HEK293 (cell line): ENCODE measurements at regions not wholly inside any gene's neighbourhood (a gene's known extent, or its start where the extent isn't known, plus 50 kb on each side); places are given as distances from the start of the nearest gene placed in this dataset.

Experiments
- ATF2 ChIP-seq: fragments of 450-650 bp; formaldehyde crosslinking; IDR thresholded peaks from 2 replicates; pipeline ENCODE4 v1.5.1; 2016; ENCODE audit warnings: missing biosample characterization, missing genetic modification characterization, low read depth
- CTCF ChIP-seq: fragments of 450-650 bp; formaldehyde crosslinking; IDR thresholded peaks from 2 replicates; pipeline ENCODE4 v1.5.1; 2016; ENCODE audit warnings: missing biosample characterization, missing genetic modification characterization
- KLF17 ChIP-seq: fragments of 450-650 bp; formaldehyde crosslinking; IDR thresholded peaks from 2 replicates; pipeline ENCODE4 v1.5.1; 2016; ENCODE audit warnings: missing biosample characterization, missing genetic modification characterization
- TCF7L2 ChIP-seq: IDR thresholded peaks from 2 replicates; pipeline ENCODE4 v1.6.1; 2011; ENCODE audit warnings: low read depth, mild to moderate bottlenecking, inconsistent platforms, low read length, moderate library complexity, borderline replicate concordance
- ZBTB49 ChIP-seq: fragments of 450-650 bp; formaldehyde crosslinking; IDR thresholded peaks from 2 replicates; pipeline ENCODE4 v1.5.1; 2016; ENCODE audit warnings: missing biosample characterization, missing genetic modification characterization, low read depth
- ZEB2 ChIP-seq: fragments of 450-650 bp; formaldehyde crosslinking; IDR thresholded peaks from 2 replicates; pipeline ENCODE4 v1.5.1; 2016; ENCODE audit warnings: missing biosample characterization, missing genetic modification characterization
- ZNF174 ChIP-seq: fragments of 450-650 bp; formaldehyde crosslinking; IDR thresholded peaks from 2 replicates; pipeline ENCODE4 v1.5.0; 2017; ENCODE audit warnings: missing biosample characterization, mild to moderate bottlenecking, missing genetic modification characterization
- ZNF274 ChIP-seq, 2 experiments: fragments of 200-500 bp in 1 of 2; fragments of 450-650 bp in 1 of 2; sonication (Bioruptor generic) in 1 of 2; formaldehyde crosslinking in 1 of 2; IDR thresholded peaks; 2 replicates each; pipeline versions ENCODE4 v1.5.1 to v1.6.1; 2014 to 2016; ENCODE audit warnings: borderline replicate concordance in 1 of 2, inconsistent platforms in 1 of 2, low read length in 1 of 2, missing biosample characterization in 1 of 2, missing genetic modification characterization in 1 of 2
- ZNF518A ChIP-seq: fragments of 450-650 bp; formaldehyde crosslinking; conservative IDR thresholded peaks from 2 replicates; pipeline ENCODE4 v1.5.1; 2016; ENCODE audit warnings: low read depth, missing biosample characterization, missing genetic modification characterization
- ZNF549 ChIP-seq: fragments of 450-650 bp; IDR thresholded peaks from 2 replicates; pipeline ENCODE4 v1.5.1; 2018; ENCODE audit warnings: missing biosample characterization, missing genetic modification characterization, mild to moderate bottlenecking, inconsistent platforms, moderate library complexity
- TF ChIP-seq, protein P1 (sequence below): fragments of 450-650 bp; formaldehyde crosslinking; IDR thresholded peaks from 2 replicates; pipeline ENCODE4 v1.5.1; 2017; ENCODE audit warnings: missing biosample characterization, missing genetic modification characterization
- TF ChIP-seq, protein P2 (sequence below): fragments of 450-650 bp; formaldehyde crosslinking; IDR thresholded peaks from 2 replicates; pipeline ENCODE4 v1.5.1; 2016; ENCODE audit warnings: missing biosample characterization, missing genetic modification characterization

GRCh38 chr5:74994826-74995225, 57.5 kb downstream of the GCNT4 start:
- TF ChIP-seq ZBTB49 (no peak), ZNF549 (tag by site-specific recombination) (no peak), CTCF (tag by site-specific recombination) (no peak), ZNF518A (no peak), ZEB2 (tag by site-specific recombination) (no peak), KLF17 (tag by site-specific recombination) (no peak), ZNF174 (tag by site-specific recombination) (no peak), ATF2 (tag by site-specific recombination) (no peak), ZNF274 (IDR thresholded peaks at IDR 0.05; ENCODE audit: low read length) (no peak), ZNF274 (tag by site-specific recombination; IDR thresholded peaks at IDR 0.05; ENCODE audit: borderline replicate concordance) (no peak), TCF7L2 (no peak)
- TF ChIP-seq, protein P1, sequence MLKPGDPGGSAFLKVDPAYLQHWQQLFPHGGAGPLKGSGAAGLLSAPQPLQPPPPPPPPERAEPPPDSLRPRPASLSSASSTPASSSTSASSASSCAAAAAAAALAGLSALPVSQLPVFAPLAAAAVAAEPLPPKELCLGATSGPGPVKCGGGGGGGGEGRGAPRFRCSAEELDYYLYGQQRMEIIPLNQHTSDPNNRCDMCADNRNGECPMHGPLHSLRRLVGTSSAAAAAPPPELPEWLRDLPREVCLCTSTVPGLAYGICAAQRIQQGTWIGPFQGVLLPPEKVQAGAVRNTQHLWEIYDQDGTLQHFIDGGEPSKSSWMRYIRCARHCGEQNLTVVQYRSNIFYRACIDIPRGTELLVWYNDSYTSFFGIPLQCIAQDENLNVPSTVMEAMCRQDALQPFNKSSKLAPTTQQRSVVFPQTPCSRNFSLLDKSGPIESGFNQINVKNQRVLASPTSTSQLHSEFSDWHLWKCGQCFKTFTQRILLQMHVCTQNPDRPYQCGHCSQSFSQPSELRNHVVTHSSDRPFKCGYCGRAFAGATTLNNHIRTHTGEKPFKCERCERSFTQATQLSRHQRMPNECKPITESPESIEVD (tag by site-specific recombination), result no peak
- TF ChIP-seq, protein P2, sequence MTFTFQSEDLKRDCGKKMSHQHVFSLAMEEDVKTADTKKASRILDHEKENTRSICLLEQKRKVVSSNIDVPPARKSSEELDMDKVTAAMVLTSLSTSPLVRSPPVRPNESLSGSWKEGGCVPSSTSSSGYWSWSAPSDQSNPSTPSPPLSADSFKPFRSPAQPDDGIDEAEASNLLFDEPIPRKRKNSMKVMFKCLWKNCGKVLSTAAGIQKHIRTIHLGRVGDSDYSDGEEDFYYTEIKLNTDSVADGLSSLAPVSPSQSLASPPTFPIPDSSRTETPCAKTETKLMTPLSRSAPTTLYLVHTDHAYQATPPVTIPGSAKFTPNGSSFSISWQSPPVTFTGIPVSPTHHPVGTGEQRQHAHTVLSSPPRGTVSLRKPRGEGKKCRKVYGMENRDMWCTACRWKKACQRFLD (tag by site-specific recombination), result no peak
